A549 (cell line): ENCODE measurements at regions not wholly inside any gene's neighbourhood (a gene's known extent, or its start where the extent isn't known, plus 50 kb on each side); places are given as distances from the start of the nearest gene placed in this dataset.
"Not testable (repeated sequence)": the region's sequence is repeated elsewhere in the genome, so short reads cannot be mapped to it uniquely, and the experiment has no call there.

Source experiments
- ATAC-seq, 2 experiments: fragments of 200-7000 bp in 1 of 2; fragments of >200 bp in 1 of 2; cut with Nextera tagmentation in 1 of 2; cut with Tn5 transposase in 1 of 2; 3 replicates each; pipeline versions ENCODE4 v1.8.0 to v1.9.1; 2018 to 2020; ENCODE audit warnings: mild to moderate bottlenecking in 1 of 2, moderate library complexity in 1 of 2
- CTCF ChIA-PET: fragments of 300-600 bp; sonication (Branson Sonifier 250); formaldehyde crosslinking; extraction: SDS; loops from one replicate; lab custom pipeline; 2021; ENCODE audit warnings: antibody characterized with exemption, inconsistent platforms; lab: Yijun Ruan, JAX
- POLR2A ChIA-PET: fragments of 350-600 bp; formaldehyde crosslinking; extraction: SDS; loops from one replicate; lab custom pipeline; 2021; ENCODE audit warnings: antibody characterized with exemption, inconsistent platforms; lab: Yijun Ruan, JAX
- DNase-seq, 2 experiments: peaks; one replicate each; pipeline versions ENCODE4 v3.0.0 to v3.0.0-alpha.2; 2011 to 2016; ENCODE audit warnings: low read depth in 1 of 2, low spot score in 1 of 2
- FAIRE-seq: peaks from 2 replicates; lab custom pipeline; 2011; peaks lifted over from hg19 to GRCh38; lab: Jason Lieb, UNC
- H3K27ac ChIP-seq, 2 experiments: fragments of >200 bp; sonication (Bioruptor Twin); formaldehyde crosslinking; 3 replicates each; pipeline ENCODE4 v1.5.1; 2016 to 2017
- H3K4me1 ChIP-seq: fragments of >200 bp; sonication (Bioruptor Twin); formaldehyde crosslinking; 3 replicates; pipeline ENCODE4 v1.6.1; 2016
- H3K4me2 ChIP-seq: fragments of >200 bp; sonication (Bioruptor Twin); formaldehyde crosslinking; 3 replicates; pipeline ENCODE4 v1.6.1; 2016
- H3K4me3 ChIP-seq: fragments of >200 bp; sonication (Bioruptor Twin); formaldehyde crosslinking; 3 replicates; pipeline ENCODE4 v1.5.1; 2016
- H3K9me3 ChIP-seq: fragments of >200 bp; sonication (Bioruptor Twin); formaldehyde crosslinking; 3 replicates; pipeline ENCODE4 v1.6.1; 2016
- CBX2 ChIP-seq: fragments of 200-600 bp; sonication (generic); IDR thresholded peaks from 2 replicates; pipeline ENCODE4 v1.6.1; 2016; ENCODE audit warnings: low read depth, mild to moderate bottlenecking, borderline replicate concordance
- CHD4 ChIP-seq: fragments of 200-600 bp; sonication (generic); IDR thresholded peaks from 2 replicates; pipeline ENCODE4 v1.6.1; 2016; ENCODE audit warnings: antibody characterized with exemption, mild to moderate bottlenecking, borderline replicate concordance
- EP300 ChIP-seq, 2 experiments: fragments of >200 bp; sonication (Bioruptor Twin); formaldehyde crosslinking; IDR thresholded peaks; 2 replicates in 1 of 2; 3 replicates in 1 of 2; pipeline ENCODE4 v1.6.1; 2016 to 2017
- ESRRA ChIP-seq: fragments of 150-350 bp; IDR thresholded peaks from 2 replicates; pipeline ENCODE4 v1.6.1; 2014; ENCODE audit warnings: mild to moderate bottlenecking, low read length, borderline replicate concordance
- FOSB ChIP-seq: fragments of 250-450 bp; sonication (Bioruptor Pico); IDR thresholded peaks from 2 replicates; pipeline ENCODE4 v1.5.0; 2020; ENCODE audit warnings: mild to moderate bottlenecking, moderate library complexity
- FOSL2 ChIP-seq, 2 experiments: fragments of 450-650 bp in 1 of 2; fragments of >200 bp in 1 of 2; sonication (Bioruptor Twin) in 1 of 2; formaldehyde crosslinking; IDR thresholded peaks; 2 replicates each; pipeline versions ENCODE4 v1.5.0 to v1.6.1; 2016 to 2020; ENCODE audit warnings: mild to moderate bottlenecking in 1 of 2, moderate library complexity in 1 of 2
- HDAC2 ChIP-seq: fragments of 200-600 bp; sonication (generic); IDR thresholded peaks from 2 replicates; pipeline ENCODE4 v1.6.1; 2016
- HEYL ChIP-seq: fragments of 250-450 bp; sonication (Bioruptor Pico); IDR thresholded peaks from 2 replicates; pipeline ENCODE4 v1.8.0; 2021; ENCODE audit warnings: mild to moderate bottlenecking, moderate library complexity
- HOXB13 ChIP-seq: fragments of 250-450 bp; sonication (Bioruptor Pico); IDR thresholded peaks from 2 replicates; pipeline ENCODE4 v1.5.0; 2020; ENCODE audit warnings: low read depth, mild to moderate bottlenecking, moderate library complexity
- JUN ChIP-seq, 2 experiments: fragments of >200 bp; sonication (Bioruptor Twin); formaldehyde crosslinking; IDR thresholded peaks; 2 replicates in 1 of 2; 3 replicates in 1 of 2; pipeline ENCODE4 v1.6.1; 2016 to 2017
- JUNB ChIP-seq: fragments of >200 bp; sonication (Bioruptor Twin); formaldehyde crosslinking; IDR thresholded peaks from 2 replicates; pipeline ENCODE4 v1.6.1; 2016
- NR3C1 ChIP-seq: fragments of >200 bp; sonication (Bioruptor Twin); formaldehyde crosslinking; IDR thresholded peaks from 3 replicates; pipeline ENCODE4 v1.6.1; 2017
- PHF8 ChIP-seq: fragments of 200-600 bp; sonication (generic); IDR thresholded peaks from 2 replicates; pipeline ENCODE4 v1.6.1; 2016; ENCODE audit warnings: low read depth, mild to moderate bottlenecking, antibody characterized with exemption, moderate library complexity, borderline replicate concordance
- SMC3 ChIP-seq: fragments of >200 bp; sonication (Bioruptor Twin); formaldehyde crosslinking; IDR thresholded peaks from 3 replicates; pipeline ENCODE4 v1.6.1; 2018; ENCODE audit warnings: inconsistent platforms
- SREBF2 ChIP-seq: fragments of 450-650 bp; IDR thresholded peaks from 2 replicates; pipeline ENCODE4 v1.6.1; 2014; ENCODE audit warnings: mild to moderate bottlenecking, moderate library complexity
- TFCP2L1 ChIP-seq: fragments of 250-450 bp; sonication (Bioruptor Pico); IDR thresholded peaks from 2 replicates; pipeline ENCODE4 v1.5.0; 2021; ENCODE audit warnings: mild to moderate bottlenecking
- ZNF302 ChIP-seq: fragments of 250-450 bp; sonication (Bioruptor Pico); IDR thresholded peaks from 2 replicates; pipeline ENCODE4 v1.9.0; 2021; ENCODE audit warnings: inconsistent platforms, mild to moderate bottlenecking, moderate library complexity
- ZSCAN20 ChIP-seq: fragments of 250-450 bp; sonication (Bioruptor Pico); IDR thresholded peaks from 2 replicates; pipeline ENCODE4 v1.8.0; 2022; ENCODE audit warnings: mild to moderate bottlenecking, moderate library complexity
- WGBS: methylation state at CpG from one replicate; pipeline ENCODE4 v1.1.6; 2017; ENCODE audit errors: missing lambda C conversion rate; 5-methylcytosine and 5-hydroxymethylcytosine counted together
- TF ChIP-seq, protein P1 (sequence below): IDR thresholded peaks from 2 replicates; pipeline ENCODE4 v1.6.1; 2012
- TF ChIP-seq, protein P2 (sequence below): IDR thresholded peaks from 2 replicates; pipeline ENCODE4 v1.6.1; 2012
- TF ChIP-seq, protein P3 (sequence below): fragments of 450-650 bp; IDR thresholded peaks from 2 replicates; pipeline ENCODE4 v1.6.1; 2014; ENCODE audit warnings: antibody characterized with exemption
- TF ChIP-seq, protein P4 (sequence below): fragments of >200 bp; sonication (Bioruptor Twin); formaldehyde crosslinking; IDR thresholded peaks from 2 replicates; pipeline ENCODE4 v1.6.1; 2016
- TF ChIP-seq, protein P5 (sequence below): IDR thresholded peaks from 2 replicates; pipeline ENCODE4 v1.6.1; 2012; ENCODE audit warnings: low read depth, borderline replicate concordance

DNA sequence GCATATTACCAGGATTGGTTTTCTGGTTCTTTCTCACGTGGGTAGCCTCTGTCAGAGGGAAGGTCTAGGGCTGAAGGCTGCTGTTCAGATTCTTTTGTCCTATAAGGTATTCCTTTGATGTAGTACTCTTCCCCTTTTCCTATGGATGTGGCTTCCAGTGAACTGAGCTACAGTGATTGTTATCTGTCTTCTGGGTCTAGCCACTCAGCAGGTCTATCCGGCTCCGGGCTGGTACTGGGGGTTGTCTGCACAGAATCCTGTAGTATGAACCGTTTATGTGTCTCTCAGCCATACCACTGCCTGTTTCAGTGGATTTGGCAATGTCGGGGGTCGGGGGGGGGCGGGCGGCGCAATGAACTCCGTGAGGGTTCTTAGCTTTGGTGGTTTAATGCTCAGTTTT is 84.5 kb upstream of the C10orf90 start:
- Histone ChIP-seq H3K4me2 (no peak overlapping the region), H3K4me1 (no peaks in the 10 kb centered on the region), H3K9me3 (peaks cover 5% of the 10 kb centered on the region; the same call in 2 of the 3 replicates), H3K4me3 (no peak overlapping the region), H3K27ac (no peak overlapping the region; a peak in 1 of 6 replicates)
- no peak for DNase-seq
- FAIRE-seq = no peak
- CTCF ChIA-PET = interaction anchor here (1.6 kb wide), 1 partner anchor 821 kb away, joined by 4 read pairs; no protein-coding TSS in a partner anchor
- POLR2A ChIA-PET = no interaction called here
- no peak for ATAC-seq
- WGBS = 60% methylated on average over 8 of the region's 10 CpGs
- no peak for TF ChIP-seq SREBF2
- TF ChIP-seq HDAC2 = no peak
- no peak for TF ChIP-seq EP300 (IDR thresholded peaks at IDR 0.05)
- TF ChIP-seq FOSB = no peak
- no peak for TF ChIP-seq NR3C1
- TF ChIP-seq, protein P1, sequence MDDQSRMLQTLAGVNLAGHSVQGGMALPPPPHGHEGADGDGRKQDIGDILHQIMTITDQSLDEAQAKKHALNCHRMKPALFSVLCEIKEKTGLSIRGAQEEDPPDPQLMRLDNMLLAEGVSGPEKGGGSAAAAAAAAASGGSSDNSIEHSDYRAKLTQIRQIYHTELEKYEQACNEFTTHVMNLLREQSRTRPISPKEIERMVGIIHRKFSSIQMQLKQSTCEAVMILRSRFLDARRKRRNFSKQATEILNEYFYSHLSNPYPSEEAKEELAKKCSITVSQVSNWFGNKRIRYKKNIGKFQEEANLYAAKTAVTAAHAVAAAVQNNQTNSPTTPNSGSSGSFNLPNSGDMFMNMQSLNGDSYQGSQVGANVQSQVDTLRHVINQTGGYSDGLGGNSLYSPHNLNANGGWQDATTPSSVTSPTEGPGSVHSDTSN = no peak
- TF ChIP-seq ESRRA = no peak
- TF ChIP-seq, protein P2, sequence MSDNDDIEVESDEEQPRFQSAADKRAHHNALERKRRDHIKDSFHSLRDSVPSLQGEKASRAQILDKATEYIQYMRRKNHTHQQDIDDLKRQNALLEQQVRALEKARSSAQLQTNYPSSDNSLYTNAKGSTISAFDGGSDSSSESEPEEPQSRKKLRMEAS = no peak

DNA sequence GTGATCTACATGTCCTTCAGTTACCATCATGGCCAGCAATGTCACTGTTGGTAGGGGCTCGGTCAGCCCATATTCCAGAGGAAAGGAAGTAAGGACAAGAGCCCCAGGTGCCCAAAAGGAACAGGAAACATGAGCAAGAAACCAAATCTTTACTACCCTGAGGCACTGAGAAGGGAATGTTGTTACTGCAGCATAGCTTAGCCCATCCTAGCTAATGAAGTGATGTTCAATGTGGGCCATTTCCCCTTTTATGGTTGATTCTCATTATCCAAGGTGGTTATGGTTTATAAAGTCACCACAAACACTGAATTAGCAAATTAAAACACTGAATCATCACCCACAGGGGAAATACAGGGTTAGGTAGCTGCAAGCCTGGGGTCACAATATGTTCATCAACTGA is 88.4 kb upstream of the C10orf90 start:
- Histone ChIP-seq H3K4me2 (no peak overlapping the region), H3K4me1 (no peaks in the 10 kb centered on the region), H3K9me3 (peaks cover 5% of the 10 kb centered on the region; the same call in 2 of the 3 replicates), H3K4me3 (no peak overlapping the region), H3K27ac (no peak overlapping the region)
- ChIA-PET POLR2A (no interaction called here), CTCF (interaction anchor here (3.0 kb wide), 1 partner anchor 9 kb away, joined by 15 read pairs; no protein-coding TSS in a partner anchor)
- ATAC-seq (no peak), DNase-seq (no peak), FAIRE-seq (no peak)
- 21% methylated on average over 1 of the region's 1 CpG for WGBS
- no peak for TF ChIP-seq ZNF302
- TF ChIP-seq JUN (IDR thresholded peaks at IDR 0.05) = no peak
- TF ChIP-seq, protein P3, sequence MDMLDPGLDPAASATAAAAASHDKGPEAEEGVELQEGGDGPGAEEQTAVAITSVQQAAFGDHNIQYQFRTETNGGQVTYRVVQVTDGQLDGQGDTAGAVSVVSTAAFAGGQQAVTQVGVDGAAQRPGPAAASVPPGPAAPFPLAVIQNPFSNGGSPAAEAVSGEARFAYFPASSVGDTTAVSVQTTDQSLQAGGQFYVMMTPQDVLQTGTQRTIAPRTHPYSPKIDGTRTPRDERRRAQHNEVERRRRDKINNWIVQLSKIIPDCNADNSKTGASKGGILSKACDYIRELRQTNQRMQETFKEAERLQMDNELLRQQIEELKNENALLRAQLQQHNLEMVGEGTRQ = no peak
- TF ChIP-seq CHD4 = no peak
- TF ChIP-seq TFCP2L1 = no peak
- TF ChIP-seq HEYL (CRISPR knock-in tag) = no peak
- no peak for TF ChIP-seq CBX2
- no peak for TF ChIP-seq ESRRA
- TF ChIP-seq SMC3 = no peak
- TF ChIP-seq, protein P1 = no peak

DNA sequence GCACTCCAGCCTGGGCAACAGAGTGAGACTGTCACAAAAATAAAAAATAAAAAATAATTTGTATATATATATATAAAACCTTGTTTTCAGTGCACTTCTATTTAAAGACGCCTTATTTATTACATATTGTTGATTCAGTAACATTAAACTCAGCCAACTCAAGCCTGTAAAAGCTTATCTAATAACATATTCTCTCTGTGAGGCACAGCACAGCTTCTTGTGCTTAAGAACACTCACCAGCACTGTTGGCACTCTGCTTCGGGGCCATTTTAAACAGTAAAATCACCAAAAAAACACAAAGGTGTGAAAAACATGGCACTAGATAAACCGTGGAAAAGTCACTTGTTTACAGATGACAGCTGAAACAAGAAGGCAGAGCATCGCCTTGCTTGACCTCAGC is 89.0 kb upstream of the C10orf90 start:
- DNase-seq (no peak), ATAC-seq (no peak), FAIRE-seq (no peak)
- TF ChIP-seq, protein P4, sequence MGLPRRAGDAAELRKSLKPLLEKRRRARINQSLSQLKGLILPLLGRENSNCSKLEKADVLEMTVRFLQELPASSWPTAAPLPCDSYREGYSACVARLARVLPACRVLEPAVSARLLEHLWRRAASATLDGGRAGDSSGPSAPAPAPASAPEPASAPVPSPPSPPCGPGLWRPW = no peak
- TF ChIP-seq FOSL2 (IDR thresholded peaks at IDR 0.05) (no peak), FOSL2 (CRISPR knock-in tag; IDR thresholded peaks at IDR 0.05) (no peak), SREBF2 (no peak), JUNB (no peak), HOXB13 (CRISPR knock-in tag) (no peak), PHF8 (no peak), CBX2 (no peak), ZSCAN20 (CRISPR knock-in tag) (no peak)
- TF ChIP-seq, protein P3 = no peak
- TF ChIP-seq, protein P5, sequence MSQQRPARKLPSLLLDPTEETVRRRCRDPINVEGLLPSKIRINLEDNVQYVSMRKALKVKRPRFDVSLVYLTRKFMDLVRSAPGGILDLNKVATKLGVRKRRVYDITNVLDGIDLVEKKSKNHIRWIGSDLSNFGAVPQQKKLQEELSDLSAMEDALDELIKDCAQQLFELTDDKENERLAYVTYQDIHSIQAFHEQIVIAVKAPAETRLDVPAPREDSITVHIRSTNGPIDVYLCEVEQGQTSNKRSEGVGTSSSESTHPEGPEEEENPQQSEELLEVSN = no peak
- ChIA-PET POLR2A (no interaction called here), CTCF (interaction anchor here (3.0 kb wide), 1 partner anchor 10 kb away, joined by 15 read pairs; no protein-coding TSS in a partner anchor)
- Histone ChIP-seq H3K27ac (no peak overlapping the region), H3K4me2 (no peak overlapping the region), H3K4me1 (no peaks in the 10 kb centered on the region), H3K9me3 (peaks cover 5% of the 10 kb centered on the region; the same call in 2 of the 3 replicates), H3K4me3 (no peak overlapping the region)
- 21% methylated on average over 4 of the region's 4 CpGs for WGBS

DNA sequence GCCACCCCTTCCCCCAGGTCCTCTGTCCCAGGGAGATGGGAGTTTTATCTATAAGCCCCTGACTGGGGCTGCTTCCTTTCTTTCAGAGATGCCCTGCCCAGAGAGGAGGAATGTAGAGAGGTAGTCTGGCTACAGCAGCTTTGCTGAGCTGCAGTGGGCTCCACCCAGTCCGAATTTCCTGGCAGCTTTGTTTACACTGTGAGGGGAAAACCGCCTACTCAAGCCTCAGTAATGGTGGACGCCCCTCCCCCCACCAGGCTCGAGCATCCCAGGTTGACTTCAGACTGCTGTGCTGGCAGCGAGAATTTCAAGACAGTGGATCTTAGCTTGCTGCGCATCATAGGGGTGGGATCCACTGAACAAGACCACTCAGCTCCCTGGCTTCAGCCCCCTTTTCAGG is 96.2 kb upstream of the C10orf90 start:
- CTCF ChIA-PET = interaction anchor here (1.8 kb wide), 1 partner anchor 18 kb away, joined by 4 read pairs; no protein-coding TSS in a partner anchor
- FAIRE-seq, POLR2A ChIA-PET, H3K27ac ChIP-seq, DNase-seq, H3K4me3 ChIP-seq, ATAC-seq, H3K9me3 ChIP-seq, H3K4me1 ChIP-seq: not testable (repeated sequence)
- peak overlapping the region; percentile 14; the same call in 2 of the 3 replicates for H3K4me2 ChIP-seq
- WGBS = 19% methylated on average over 6 of the region's 6 CpGs
